ENCODE measurements at regions not wholly inside any gene's neighbourhood (a gene's known extent, or its start where the extent isn't known, plus 50 kb on each side); places are given as distances from the start of the nearest gene placed in this dataset.

DNA sequence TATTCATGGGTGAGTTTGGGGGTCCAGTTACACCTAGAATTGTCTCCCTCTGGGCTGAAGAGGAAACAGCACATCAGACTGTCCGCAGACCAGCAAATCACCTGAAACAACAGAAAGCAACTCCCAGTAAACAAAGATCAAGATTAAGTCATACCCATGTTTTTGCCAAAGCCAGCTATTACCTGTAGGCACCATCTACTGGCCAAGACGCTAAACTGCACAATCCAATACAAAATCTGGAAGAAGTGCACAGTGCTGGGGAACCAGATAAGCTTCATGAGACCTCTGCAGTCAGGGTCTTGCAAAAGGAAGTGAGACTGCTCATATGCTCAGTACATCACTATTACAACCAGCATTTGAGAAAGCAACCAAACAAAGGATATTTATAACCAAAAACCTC is 157.5 kb upstream of the ITM2A start:
- TF ChIP-seq EZH2 (IDR thresholded peaks at IDR 0.05; ENCODE audit: borderline replicate concordance) (no peak), EZH2phosphoT487 (IDR thresholded peaks at IDR 0.05; ENCODE audit: low read depth, severe bottlenecking, unreplicated experiment) (no peak)
- TF ChIP-seq, protein P1, sequence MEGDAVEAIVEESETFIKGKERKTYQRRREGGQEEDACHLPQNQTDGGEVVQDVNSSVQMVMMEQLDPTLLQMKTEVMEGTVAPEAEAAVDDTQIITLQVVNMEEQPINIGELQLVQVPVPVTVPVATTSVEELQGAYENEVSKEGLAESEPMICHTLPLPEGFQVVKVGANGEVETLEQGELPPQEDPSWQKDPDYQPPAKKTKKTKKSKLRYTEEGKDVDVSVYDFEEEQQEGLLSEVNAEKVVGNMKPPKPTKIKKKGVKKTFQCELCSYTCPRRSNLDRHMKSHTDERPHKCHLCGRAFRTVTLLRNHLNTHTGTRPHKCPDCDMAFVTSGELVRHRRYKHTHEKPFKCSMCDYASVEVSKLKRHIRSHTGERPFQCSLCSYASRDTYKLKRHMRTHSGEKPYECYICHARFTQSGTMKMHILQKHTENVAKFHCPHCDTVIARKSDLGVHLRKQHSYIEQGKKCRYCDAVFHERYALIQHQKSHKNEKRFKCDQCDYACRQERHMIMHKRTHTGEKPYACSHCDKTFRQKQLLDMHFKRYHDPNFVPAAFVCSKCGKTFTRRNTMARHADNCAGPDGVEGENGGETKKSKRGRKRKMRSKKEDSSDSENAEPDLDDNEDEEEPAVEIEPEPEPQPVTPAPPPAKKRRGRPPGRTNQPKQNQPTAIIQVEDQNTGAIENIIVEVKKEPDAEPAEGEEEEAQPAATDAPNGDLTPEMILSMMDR (IDR thresholded peaks at IDR 0.05; ENCODE audit: poor library complexity), result no peak

All from hepatocyte (in vitro differentiated cells).